Embryonic facial prominence (tissue), 1 donor: ENCODE measurements at regions not wholly inside any gene's neighbourhood (a gene's known extent, or its start where the extent isn't known, plus 50 kb on each side); places are given as distances from the start of the nearest gene placed in this dataset.
"Not testable (repeated sequence)": the region's sequence is repeated elsewhere in the genome, so short reads cannot be mapped to it uniquely, and the experiment has no call there.

Experiments
- DNase-seq: peaks from one replicate; pipeline ENCODE4 v3.0.0-alpha.2; 2016; ENCODE audit errors: extremely low spot score

DNA sequence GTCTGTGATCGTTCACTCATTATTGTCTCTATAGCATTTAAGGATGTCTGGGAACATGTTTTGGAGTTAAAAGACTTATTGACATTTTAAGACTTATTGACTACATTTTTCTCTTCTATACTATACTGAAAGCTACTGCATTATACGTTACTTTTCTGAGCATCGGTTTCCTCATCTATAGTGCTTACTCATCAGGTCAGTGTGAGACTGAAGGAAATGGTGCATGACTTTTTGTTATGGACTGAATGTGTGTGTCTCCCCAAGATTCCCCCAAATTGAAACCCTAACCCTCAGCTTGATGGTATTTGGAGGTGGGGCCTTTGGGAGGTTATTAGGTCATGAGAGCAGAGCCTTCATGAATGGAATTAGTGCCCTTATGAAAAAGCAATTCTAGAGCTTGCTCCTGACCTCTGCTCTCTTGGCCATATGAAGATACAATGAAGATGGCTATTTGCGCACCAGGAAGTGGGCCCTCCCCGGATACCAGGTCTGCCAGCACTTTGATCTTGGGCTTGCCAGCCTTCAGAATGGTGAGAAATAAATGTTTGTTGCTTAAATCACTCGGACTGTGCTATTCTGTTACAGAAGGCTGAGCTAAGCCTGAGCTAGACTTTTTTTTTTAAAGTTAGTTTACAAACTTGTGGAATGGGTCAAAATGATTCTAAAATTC, 243.7 kb upstream of the RREB1 start:
- no peak for DNase-seq

DNA sequence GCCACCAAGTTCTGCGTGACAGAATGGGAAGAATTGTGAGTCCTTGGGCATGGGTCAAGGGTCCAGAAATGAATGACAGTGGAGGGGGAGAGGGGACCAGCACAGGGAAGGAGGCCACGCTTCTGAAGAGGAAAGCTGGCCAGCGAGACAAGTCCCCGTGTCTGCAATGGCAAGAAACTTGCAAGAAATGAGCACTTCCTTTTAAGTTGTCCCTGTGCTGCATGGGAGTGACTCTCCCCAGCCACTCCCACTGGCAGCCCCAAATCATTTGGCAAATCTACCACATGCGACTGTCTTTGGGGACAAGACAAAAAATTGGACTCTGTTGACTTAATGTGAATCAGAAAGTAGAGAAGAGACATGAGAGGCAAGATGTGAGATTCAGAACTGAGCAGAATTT, 242.2 kb upstream of the RREB1 start:
- no peak for DNase-seq

DNA sequence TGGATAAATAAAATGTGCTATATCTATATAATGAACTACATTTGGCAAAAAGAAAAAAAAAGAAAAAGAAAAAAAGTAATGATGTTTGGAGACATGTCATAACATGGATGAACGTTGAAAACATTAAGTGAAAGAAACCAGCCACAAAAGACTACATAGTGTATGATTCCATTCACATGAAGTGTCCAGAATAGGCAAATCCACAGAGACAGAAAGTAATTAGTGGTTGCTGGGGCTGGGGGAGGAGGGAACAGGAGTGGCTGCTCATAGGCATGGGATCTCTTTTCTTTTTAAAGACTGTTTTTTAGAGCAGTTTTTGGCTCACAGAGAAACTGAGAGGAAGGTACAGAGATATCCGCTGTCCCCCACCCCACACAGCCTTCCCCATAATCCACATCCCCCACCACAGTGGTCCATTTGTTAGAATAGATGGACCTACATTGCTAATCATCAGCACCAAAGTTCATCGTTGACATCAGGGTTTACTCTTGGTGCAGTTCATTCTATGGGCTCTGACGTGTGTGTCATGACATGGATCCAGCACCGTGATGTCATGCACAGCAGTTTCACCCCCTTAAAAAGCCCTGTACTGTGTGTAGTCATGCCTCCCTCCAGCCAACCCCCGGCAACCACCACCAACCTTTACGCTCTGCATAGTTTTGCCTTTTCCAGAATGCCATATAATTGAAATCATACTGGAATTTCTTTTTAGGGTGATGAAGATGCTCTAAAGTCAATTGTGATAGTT, 240.9 kb upstream of the RREB1 start:
- no peak for DNase-seq

DNA sequence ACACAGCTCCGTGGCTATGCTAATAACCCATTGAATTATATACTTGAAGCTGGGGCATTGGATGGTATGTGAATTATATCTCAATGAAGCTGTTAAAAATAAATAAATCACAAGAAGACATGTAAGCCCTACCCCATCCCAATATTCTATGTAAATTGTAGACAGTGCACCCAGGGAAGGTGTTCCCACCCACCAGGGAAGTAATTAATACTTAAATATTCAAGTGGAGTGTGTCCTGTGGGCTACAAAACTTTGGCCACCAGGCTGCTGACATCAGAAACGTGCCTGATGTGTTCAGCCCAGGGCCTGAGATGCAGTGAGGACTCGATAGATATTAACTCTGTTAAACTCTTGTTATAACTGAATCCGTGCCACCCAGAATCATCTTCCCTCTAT, 240.4 kb upstream of the RREB1 start:
- no peak for DNase-seq

DNA sequence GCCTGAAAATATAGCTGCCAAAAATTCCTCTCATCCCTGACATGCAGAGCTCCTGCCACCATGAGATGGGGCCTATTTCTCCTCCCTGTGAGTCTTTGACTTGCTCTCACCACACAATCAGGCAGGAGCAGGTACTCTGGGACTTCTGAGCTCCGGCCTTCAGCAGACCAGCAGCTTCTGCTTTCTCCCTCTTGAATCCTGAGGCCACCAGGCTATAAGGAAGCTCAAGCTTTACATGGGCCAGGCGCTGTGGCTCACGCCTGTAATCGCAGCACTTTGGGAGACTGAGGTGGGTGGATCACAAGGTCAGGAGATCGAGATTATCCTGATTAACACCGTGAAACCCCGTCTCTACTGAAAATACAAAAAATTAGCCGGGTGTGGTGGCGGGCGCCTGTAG, 238.7 kb upstream of the RREB1 start:
- DNase-seq = no peak

DNA sequence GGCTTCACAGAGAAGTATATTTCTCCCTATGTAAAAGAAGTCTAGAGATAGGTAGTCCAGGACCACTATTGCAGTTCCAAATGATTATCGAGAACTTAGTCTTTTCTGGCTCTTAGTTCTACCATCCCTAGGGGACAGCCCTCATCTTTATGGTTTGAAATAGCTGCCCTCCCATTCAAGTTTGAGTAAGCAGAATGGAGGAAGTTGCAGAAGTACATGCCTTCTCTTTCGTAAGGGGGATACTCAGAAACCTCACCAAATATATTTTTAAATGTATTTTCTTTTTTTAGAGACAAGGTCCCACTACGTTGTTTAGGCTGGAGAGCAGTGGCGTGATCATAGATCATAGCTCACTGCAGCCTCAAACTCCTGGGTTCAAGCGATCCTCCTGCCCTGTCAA, 236.8 kb upstream of the RREB1 start:
- no peak for DNase-seq

DNA sequence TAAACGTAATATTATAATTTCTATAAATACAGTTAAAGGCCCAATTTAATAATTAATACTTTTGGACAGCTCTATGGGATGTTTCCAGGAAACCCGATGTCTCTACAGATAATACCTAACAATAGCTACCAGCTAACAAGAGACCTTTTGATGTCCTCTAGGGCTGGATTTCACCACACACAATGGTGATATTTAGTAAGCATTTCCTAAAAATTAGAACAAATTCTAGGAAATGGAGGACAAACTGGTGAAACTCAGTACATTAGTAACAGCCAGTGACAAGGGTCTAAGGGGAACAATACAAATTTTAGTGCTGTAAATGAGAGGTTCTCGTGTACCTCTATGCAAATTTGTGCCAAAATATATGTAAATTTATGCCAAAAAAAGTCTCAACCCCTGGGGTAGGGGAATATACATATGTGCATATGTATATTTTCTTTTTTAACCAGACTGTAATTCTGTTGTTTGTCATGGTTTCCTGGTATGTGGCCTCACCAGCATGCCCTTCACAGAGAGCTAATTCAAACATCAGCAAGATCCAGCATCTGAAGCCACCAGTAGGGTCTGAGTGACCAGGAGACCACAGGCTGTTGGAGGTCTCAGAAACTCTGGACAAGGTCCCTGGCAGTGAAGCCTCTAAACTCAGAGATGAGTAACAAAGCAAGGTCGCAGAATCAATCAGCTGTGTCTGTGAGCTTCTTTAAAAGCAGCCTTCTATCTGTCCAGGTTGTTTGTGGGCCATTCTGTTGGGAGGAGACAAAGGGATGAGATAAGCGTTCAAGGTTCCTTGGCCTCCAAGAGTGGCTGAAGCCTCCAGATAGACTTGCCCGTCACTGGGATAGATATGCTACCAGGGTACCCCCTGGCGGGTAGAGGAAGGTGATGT, 235.1 kb upstream of the RREB1 start:
- DNase-seq = no peak

DNA sequence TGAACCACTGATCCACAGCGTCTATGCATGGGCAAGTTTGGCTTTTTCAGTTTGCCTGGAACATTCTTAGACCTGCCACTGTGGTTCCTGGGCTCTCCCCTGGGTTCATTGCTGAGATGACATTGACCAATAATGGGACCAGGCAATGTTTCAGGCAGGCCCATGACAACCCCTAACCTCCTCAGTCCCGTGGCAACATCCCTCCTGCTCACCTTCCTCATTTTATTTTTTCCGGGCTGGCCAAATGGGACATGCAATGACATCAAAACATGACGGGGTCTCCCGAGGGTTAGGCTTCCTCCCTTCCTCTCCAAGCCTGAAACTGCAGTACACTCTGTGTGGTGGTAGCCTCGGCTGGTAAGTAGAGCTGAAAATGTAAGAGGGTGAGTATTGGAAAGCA, 234.0 kb upstream of the RREB1 start:
- DNase-seq = no peak

DNA sequence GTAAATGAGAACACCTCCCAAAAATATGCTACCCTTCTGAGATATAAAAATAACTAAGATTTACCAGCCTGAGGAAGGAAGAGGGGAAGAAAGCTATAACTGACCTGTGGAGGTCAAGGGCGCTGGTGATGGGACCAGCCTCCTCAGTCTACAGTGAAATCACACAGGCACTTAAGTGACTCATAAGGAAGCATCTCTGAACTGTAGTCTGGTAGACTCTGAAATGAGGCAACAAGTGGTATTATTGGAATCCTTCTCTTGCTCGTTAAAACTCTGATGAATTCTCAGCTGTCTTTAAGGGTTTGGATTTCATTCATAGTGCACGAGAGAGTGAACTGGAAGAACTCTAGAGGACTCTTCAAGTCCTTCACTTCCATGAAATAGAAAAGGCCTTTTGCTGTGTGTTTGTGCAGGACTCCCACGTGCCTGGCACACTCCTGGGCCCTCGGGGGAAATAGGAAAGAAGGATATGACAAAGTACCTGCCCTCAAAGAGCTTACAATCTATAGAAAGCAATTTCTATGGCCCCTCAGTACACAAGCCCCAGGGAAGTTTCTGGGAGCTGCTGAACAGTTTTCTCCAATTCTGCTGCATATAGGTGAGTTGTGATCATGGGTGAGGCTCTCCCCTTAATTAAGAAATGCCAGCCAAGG, 231.8 kb upstream of the RREB1 start:
- no peak for DNase-seq

DNA sequence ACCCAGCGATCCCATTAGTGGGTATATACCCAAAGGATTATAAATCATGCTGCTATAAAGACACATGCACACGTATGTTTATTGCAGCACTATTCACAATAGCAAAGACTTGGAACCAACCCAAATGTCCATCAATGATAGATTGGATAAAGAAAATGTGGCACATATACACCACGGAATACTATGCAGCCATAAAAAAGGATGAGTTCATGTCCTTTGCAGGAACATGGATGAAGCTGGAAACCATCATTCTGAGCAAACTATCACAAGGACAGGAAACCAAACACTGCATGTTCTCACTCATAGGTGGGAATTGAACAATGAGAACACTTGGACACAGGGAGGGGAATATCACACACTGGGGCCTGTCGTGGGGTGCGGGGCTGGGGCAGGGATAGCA, 230.0 kb upstream of the RREB1 start:
- DNase-seq = not testable (repeated sequence)

DNA sequence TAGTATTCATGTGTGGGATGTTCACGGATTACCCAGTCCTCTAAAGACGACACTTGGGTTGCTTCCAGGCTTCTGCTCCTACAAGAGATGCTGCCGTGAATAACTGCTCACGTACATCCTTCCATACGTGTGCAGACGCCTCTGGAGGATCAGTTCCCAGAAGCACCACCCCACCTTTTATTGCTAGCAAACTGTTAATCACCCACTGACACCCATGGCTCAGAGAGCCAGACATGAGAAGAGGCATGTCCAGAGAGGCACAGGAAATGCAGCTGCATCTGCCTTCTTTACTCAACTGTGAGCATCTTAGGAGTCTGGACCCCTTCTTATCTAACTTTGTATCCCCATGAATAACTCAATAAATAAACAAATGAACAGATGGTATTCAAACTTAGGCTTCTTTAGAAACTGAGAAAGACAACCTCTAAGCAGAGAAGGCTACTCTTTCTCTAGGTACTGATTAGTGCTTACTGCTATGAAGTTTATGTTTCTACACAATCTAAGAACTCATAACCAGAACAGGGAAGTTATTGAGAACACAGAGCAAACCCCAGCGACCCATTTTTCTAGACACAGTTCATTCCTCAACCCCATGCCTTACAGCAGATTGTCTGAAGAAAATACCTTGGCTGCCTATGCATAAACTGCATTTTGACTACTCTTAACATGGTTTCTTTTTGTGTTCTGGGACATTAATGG, 228.7 kb upstream of the RREB1 start:
- no peak for DNase-seq

DNA sequence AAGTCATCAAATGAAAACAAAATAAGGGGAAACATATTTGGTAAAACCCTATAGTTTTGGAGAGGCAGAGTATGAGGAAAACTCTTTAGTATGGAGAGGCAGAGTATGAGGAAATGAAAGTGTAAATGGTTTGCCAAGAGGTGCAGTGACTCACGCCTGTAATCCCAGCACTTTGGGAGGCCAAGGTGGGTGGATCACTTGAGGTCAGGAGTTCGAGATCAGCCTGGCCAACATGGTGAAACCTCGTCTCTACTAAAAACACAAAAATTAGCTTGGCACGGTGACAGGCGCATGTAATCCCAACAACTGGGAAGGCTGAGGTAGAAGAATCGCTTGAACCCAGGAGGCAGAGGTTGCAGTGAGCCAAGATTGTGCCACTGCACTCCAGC, 228.2 kb upstream of the RREB1 start:
- not testable (repeated sequence) for DNase-seq

DNA sequence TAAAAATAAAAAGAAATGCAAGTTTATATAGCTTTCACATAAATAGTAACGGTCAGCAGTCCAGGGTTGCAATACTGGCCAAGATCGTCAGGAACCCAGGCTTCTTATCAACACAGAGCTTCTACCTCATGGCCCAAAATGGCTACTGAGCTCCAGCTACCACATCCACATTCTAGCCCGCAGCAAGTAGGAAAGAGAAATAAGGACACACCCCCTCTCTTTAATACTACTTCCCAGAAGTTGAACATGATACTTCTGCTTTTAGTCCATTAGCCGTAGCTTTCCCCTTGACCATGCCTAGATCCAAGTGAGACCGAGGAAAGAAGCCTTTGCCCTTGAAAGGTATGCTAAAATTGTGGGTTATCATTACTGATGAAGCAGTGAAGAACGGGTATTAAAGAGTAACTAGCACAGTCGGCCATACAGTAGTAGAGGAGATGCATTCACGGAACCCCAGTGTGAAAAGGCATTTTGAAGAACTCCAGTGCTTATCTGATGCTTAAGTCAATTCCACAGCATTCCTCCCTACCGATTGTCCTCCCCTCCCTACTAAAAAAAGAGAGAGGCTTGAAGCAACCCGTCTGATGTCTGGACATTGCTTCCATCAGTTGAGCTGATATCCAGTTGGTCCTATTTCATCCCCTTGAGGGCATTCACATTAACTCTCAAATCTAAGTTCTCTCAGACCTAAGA, 226.9 kb upstream of the RREB1 start:
- no peak for DNase-seq

DNA sequence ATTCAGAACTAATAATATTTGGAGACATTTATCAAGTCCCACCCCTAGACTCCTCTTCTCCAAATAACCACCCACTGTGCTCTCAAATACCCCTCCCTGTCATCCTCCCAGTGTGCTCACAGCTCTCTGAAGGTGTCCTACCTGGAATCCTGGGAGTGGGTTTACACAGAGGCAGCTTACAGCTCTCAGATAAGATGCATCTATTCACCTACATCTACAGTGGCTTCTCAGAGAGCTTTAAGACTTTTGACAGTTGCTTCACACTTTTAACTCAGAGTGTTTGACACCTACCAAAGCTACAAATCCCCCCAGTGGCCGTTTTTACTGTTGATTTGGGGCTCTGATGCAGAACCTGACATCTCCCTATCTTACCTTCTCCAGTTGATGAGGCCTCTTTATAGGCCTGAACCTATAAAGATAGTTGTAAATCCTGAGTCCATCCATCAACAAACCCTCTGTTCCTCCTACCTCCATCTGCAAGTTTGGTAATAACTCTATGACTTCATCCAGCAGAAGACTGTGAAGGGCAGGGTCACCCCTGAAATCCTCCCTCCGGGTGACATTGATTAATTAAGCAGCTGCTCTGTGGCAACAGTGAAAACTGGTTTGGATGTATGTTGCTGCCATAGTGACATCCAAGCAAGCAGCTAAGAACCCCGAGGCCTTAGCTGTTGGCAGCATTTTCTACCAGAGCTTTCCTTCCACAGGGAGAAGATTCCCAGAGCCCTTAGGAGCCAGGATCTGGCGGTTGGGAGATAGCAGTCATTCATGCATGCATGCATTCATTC, 226.1 kb upstream of the RREB1 start:
- no peak for DNase-seq

DNA sequence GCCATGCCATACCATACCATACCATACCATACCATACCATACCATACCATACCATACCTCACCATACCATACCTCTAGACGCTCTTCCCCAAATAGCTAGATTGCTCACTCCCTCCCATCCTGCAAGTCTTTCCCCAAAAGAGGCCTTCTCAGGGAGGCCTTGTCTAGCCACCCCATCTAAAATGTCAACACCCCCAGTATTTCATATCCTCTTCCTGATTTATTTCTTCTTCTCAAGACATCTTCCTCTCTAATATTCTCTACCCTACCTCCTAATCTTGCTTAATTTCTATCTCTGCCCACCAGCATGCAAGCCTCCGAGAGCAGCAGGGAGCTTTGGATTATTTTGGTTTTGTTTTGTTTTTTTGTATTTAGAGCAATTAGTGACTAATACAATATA, 225.2 kb upstream of the RREB1 start:
- no peak for DNase-seq

DNA sequence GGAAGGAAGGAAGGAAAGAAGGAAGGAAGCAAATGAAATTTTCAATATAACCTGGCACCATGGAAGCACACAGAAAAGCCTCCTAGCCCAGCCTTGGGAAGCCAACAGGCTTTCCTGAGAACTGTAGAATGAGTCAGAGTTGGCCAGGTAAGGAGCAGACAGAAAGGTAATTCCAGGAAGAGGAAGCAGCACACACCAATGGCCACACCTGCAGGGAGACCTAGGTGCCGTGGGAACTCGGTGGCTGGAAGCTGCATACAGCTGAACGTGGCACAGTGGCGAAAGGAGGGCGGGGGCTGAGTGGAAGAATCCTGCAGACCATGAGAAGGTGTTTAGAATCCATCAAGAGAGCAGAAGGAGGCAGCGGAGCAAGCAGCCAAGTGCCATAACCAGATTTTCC, 224.8 kb upstream of the RREB1 start:
- no peak for DNase-seq

DNA sequence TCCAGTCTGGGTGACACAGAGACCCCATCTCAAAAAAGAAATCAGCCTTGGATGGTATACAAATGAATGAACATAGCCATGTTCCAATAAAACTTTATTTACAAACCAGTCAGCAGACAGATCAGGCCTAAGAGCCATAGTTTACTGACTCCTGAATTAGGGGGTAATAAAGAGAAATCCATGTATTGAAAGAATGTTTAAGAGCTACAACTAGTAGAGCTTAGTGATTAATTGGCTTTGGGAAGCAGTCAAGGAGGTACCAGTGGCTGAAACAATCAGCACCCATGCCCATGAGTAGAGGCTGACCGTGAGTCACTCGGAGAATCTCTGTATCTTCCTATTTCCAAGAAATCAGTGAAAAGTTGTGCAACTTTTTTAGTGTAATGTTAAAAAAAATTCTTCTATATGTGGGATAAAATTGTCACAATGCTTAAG, 223.6 kb upstream of the RREB1 start:
- no peak for DNase-seq

DNA sequence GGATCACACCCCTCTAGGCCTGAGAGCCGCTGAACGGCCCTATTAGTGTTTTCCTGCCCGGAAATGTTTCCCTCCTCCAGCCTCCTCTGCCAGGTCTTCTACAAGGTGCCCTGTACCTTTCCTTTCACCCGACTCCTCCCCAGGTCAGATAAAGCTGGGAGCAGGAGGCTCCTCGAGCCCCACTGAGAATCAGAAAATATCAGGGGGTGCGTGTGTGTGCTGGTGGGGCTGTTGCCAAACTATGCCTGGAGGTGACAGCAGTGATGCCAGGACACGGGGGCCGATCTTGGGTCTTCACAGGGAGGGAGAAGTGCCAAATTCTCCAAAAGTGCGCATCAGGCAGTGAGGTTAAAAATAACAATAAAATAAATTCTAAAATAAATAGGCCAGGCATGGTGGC, 222.8 kb upstream of the RREB1 start:
- no peak for DNase-seq

DNA sequence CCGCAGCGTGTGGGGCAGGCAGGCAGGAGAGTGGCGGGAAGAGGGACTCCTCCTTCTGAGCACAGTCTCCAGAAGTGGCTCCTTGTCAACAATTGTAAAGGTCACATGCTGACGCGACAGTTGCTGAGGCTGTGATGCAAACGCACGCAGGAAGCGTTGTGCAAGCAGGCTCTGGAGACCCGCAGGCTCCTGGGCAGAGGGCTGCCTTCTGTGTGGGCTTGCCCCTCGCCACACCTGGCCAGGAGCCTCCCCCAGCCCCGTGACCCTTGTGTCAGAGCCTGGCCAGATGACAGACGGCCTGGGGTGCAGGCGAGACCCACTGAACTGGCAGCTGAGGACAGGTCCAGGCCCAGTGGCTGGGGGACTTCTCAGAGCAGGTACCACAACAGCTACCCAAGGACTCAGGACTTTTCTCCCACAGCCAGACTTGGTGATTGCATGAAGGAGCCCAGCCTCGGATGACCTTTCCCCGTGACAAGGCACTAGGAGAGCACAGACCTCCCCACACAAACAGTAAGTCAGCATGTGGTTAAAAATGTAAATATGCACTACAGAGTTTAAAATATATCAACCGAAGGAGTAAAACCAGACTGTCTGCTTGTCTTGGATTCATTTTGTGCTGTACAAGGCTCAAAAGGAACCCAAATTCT, 222.1 kb upstream of the RREB1 start:
- DNase-seq = no peak
